CD4-positive, alpha-beta T cell treated with Interferon gamma for 1 hour (primary cell): ENCODE measurements at regions not wholly inside any gene's neighbourhood (a gene's known extent, or its start where the extent isn't known, plus 50 kb on each side); places are given as distances from the start of the nearest gene placed in this dataset.
"Not testable (repeated sequence)": the region's sequence is repeated elsewhere in the genome, so short reads cannot be mapped to it uniquely, and the experiment has no call there.

ENCODE experiments used
- DNase-seq: peaks from one replicate; pipeline ENCODE4 v3.0.0-alpha.2; 2020

DNA sequence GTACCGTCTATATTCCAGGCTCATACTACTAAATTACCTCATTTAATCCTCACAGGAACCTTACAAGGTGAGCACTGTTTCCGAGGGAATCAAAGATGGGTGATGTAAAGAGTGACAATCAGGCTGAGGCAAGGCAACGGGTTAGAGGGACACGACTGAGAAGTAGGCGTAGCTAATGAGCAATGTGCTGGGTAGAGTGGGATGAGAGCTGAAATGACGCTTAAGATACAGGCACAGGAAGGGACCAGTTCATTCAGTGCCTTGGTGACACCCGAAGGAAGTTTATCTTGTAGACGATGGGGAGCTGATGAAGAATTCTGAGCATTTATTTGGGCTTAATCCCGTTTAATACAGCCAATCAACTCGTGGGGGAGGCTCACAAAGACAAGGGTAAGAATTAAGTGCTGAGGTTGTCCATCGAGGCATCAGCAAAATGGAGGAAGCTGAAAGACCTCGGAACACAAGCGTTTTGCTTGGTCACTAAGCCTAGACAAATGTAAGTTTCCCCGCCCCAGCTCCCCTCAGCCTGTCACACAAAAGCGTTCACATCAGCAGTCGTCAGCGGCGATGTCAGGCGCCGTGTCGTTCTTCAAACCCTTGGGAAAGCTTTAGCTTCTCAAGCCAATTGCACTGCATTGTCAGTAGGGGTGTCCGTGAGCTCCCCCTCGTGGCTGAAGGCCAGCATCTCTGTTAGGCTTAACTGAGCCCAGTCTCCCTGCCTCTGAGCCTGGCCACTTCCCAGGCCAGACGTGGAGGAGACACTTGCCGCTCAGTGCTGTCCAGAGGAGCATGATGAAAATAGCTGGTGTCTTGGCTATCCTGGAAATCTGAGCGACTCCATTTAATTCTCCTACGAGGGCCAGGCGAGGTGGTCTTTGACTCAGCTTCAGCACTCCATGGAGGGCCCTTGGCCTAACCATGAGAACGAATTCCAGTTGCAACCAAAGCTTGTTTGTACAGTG lies 288.5 kb upstream of the G2E3 start:
- DNase-seq, result peak; percentile 6

DNA sequence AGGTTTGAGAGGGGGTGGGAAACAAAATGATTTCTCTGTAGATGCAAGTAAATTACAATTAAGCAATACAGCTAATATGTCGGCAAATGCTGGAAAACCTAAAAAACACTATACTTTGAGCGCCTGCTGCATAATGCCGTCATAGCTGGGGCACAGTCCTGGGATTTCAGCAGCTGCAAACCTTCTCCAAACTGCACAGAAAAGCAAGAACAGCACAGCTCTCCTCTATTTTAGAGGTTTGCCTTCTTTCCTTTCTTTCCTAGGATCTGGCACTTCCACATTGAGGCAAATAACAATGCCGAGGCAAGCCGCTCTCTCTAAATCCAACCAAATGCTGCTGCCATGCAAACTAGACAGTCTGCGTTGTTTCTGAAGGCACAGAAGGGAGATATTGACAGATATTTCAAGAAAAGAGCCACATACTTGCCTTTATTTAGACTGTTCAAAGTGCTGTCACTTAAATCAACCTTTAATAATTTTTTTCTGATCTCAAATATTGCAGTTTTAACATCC lies 287.1 kb upstream of the G2E3 start:
- no peak for DNase-seq

DNA sequence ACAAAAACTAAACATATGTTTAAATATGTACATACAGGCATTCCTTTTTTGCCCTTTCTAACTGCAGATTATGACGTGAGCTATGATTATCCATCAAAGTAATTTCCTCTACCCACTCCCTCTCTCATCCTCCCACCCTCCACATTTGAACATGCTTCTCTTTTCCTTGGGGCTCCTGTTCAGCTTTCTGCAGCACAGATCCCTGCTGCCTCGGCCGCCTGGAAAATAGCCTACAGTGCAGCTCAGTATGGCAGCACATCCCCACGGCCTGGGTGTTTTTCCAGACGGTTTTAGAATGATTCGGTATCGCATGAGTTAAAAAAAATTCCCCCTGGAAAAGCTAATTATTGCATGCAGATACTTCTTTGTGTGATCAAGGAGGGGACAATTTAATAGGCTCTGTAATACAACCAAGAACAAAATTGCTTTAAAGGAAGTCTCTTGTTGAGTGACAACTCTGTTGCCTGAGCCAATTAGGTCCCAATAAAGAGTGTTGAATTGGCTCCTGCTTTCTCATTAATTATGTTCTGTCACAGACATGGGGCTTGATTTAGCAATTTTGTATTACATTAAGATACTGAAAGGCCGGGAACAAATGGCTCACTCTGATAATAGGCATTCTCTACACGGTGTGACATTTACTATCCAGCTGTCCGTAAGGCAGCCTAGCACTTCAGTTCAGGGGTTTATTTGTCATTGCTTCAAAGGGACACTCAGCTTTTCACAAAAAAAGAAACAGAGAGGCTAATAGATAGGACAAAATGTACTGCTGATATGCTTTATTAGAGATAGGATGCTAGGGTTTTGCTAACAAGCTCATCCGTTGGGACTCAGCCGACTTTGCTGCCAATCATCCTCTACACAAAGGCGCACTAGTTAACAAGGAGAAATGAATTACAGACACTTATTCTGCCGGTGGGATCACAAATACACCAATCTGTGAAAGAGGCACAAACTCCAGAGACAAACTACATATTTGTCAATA lies 285.8 kb upstream of the G2E3 start:
- DNase-seq, result no peak

DNA sequence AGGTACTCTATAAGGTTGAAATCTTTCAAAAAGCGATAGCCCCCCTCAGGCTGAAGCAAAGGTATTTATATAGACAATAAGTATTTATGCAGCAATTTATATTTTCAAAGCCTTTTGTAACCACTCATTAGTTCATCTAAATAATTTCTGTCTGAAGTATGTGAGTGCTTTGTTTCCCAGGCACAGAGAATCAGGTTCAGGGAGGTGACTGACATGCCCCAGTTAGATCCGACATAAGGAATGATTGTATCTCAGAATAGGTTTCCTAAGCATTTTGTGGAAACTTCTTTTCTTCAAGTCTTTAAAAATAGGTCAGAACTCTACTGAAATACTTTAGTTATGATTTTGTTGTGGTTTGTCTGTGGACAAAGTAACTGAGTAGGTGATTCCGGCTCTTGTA lies 283.4 kb upstream of the G2E3 start:
- DNase-seq, result no peak

DNA sequence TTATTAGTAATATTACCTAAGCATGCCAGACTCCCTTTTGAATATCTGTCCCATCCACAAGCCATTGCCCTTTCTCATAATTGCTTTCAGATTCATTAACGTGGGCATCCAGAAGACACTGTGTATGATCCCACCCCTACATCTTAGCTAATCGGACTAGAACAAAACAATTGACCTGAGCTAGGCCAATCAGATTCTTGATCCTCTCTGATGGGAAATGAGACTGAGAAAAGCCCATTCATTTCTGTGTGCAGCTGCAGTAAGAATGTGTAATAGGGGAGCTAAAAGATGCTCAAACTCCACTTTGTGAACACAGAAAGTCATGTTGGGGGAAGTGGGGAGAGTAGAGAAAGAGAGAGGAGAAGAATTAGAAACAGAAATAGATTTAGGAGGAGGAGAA lies 281.7 kb upstream of the G2E3 start:
- DNase-seq, result no peak

DNA sequence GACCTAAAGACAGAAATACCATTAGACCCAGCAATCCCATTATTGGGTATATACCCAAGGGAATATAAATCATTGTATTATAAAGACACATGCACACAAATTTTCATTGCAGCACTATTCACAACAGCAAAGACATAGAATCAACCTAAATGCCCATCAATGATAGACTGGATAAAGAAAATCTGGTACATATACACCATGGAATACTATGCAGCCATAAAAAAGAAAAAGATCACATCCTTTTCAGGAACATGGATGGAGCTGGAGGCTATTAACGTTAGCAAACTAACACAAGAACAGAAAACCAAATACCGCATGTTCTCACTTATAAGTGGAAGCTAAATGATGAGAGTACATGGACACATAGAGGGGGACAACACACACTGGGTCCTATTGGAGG lies 280.1 kb upstream of the G2E3 start:
- not testable (repeated sequence) for DNase-seq

DNA sequence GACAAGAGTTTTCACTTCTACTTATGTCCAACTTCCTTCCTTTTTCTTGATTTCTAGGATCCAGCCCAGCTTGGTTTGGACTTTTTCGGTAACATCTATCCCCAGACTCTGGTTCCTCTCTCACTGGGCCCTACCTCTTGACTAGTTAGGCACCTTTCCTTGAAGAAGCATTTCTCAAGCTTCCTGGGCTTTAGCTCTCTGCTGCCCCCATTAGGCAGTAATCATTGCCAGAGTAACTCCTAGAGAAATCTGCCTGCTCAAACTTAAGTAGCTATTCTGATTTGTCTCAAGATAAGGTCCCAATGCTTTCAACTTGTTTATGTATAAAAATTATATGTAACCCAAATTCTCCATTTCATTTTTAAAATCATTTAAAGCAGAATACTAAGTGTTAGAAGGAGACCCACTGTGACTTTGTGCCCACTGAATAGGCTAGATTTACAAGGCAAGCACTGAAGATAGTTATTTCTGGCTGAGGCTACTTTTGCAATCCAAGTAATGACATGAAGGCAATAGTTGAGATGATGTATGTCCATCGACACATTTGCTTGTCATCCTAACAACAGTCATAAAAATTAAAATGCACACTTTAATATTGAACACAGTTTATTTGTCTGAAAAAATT lies 275.0 kb upstream of the G2E3 start:
- DNase-seq, result no peak

DNA sequence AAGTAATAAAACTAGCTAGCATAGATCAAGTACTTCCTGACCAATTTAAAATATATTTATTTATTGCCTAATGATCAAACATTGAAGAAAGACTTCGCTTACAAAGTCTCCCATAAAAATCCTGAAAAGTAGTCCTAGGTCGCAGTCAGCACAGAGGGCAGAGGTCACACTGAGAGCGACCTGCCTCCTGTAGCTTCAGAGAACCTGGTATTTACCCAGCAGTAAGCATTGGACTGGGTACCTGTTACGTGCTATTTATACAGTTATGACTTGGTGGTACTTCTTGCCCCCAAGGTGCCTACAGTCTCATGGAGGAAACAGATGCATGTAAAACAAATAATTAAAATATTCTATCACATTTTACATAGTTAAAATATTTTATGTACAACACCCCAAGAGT lies 274.1 kb upstream of the G2E3 start:
- no peak for DNase-seq

DNA sequence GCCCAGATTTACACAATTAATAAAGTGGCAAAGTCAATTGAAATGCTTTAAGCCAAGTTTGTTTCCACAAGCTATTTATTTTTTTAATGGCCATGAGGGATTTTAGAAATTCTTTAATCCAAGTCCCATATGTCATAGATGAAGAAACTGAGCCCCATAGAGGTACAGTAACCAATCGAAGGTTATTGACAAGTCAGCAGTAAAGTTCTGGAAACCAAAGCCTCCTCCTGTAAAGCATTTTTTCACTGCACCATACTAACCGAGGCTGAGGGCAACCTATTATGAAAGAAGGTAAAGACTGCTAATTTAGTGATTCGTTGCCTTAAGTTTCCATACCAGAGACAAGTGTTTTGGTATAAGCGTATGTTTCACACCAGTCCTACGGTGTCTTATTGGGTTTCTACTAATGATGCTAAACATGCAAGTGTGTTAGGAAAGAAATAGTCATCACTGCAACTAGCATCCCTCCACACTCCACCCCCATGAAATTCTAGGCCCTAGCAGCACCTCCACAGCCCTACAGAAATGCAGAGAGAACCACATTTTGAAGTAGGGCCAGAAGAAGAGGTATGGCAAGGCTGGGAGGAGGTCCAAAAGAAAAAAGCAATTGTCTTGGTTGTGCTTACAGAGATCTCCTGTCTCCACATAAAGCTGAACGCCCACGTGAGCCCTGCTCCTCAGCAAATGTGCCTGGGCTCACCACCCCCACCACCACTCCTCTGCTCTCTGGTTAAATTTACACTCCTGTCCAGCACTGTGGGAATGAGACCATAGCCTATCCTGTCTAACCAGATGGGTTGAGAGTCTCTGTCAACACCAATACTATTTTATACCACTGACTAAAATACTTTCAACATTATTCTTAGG lies 271.1 kb upstream of the G2E3 start:
- DNase-seq, result no peak

DNA sequence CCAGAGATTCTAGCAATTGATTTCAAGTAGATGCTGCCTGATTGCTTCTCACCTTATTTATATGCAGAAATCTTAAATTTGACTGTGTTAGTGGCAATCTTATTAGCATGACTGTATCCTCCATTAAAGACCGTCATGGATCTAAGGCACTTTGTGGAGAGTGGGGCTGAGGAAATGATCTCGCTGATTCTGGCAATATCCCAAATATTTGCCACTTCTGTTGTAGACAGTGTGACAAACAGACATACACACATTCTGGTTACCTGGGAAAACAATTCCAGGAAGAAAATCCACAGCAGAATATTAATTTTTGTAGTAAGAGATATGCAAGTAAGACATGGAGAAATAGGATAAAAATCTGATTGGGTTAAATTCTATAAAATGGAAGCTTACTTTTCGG lies 269.0 kb upstream of the G2E3 start:
- DNase-seq, result no peak

DNA sequence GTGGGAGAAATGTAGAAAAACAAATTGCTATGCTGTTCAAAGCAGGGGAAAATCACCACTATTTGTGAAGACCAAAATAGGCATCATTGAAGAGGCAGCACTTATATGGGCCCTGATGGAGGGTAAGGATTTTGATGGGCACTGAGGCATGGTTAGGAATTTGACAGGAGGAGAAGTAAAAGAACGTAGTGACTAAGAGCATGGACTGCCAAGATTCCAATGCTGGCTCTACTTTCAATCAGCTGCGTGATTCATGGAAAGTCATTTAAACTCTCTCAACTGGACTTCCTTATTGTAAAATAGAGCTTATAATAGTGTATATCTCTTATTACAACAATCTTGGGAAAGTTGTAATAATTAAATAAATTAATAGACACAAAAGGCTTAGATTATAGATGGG lies 267.7 kb upstream of the G2E3 start:
- DNase-seq, result no peak

DNA sequence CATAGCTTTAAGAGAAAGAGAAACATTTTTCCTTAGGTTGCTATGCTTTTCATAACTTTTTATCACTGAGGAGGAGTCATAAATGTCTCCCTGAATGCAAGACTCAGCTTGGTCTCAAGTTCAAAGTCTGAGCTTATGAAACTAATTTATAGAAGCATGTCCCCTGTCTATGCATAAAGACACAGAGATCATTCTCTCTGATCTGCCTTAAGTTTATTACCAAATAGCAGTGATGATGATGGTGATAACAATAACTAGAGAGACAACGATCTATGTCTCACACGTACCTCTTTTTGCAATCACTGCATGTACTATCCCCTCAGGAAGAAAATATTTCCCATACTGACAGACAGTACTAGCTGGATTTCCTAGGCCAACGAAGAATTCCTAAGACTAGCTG lies 266.4 kb upstream of the G2E3 start:
- DNase-seq, result no peak

DNA sequence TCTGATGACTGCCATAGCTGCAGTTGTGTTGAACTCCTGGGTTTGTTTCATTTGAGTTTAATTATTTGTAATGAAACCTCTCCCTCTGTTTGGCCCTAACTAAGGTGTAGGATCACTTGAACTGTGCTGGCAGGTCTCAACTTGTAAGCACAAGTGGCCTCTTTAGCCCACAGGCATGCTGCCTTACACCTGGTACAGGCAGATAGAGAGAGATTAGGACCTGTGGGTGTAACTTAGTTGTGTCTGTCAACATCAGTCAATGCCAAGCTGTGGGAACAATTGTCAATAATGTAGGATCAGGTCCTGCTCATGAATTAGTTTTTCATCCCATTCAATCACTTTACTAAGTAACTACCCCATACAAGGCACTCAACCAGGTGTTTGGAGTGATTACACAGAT lies 263.0 kb upstream of the G2E3 start:
- DNase-seq, result no peak

DNA sequence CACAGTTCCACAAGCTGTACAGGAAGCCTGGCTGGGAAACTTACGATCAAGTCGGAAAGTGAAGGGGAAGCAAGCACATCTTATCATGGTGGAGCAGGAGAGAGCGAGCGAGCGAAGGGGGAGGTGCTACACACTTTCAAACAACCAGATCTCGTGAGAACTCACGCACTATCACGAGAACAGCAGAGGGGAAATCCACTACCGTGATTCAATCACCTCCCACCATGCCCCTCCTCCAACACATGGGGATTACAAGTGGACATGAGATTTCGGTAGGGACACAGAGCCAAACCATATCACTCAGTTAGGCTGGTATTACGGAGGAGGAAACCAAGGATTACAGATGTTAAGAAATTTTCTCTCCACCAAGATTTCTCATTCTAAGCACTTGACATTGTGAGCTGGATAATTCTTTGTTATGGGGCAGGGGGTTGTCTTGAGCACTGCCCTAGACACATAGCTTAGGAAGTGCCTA lies 262.0 kb upstream of the G2E3 start:
- no peak for DNase-seq

DNA sequence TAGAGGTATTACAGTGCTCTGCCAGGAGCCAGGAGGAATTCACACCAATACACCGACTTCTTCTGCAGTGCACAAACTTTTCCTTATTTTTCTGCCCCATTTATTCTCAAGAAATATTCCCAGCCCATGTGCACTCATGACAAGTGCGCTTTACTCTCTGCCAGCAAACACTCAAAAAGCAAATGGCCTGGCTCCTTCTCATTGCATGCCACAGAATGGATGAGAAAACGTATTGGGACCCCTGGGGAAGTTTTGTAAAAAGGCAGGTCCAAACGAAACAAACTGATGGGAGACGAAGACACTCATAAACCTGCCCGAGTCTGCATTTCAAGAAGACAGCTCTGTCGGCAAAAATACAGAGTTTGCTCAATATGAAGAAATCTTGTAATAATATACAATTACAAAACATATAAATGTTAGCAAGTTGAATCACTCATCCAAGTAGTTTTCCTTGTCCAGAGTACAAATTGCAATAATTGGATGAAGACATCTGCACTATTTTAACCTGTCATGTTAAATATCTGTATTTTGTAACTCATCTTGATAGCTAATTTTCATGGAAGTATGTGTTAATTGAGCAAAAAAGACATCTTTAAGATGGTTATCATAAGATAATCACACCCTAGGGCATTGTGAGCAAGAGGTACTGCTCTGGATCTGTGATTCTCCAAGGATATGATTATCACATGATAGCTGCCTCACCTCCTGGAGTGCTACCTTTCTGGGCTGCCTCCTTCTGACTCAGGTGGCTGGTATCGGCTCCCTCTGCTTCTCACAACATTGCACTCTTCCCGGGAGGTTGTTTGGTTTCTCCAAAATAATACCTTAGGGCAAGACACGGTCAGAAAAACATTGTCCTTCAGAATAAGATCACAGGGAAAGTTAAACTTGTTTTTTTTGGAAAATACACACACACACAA lies 260.8 kb upstream of the G2E3 start:
- no peak for DNase-seq

DNA sequence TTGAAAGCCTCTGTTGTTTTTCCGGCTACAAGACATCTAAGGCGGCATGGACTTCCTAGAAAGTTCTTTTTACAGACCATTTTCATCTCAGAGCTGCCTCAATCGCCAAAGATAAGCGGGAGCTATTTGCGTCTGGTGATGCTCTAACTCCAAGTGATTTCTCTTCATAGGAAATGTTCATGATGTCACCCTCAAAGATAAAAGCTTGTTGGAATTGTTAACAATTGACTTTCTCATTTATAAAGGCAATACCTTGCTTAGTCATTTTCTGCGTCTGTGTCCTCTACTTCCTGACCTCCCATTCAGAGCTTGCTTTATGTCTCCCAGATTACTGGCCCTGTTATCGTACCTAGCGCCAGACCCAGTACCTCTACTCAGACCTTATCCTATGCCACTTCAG lies 259.0 kb upstream of the G2E3 start:
- no peak for DNase-seq

DNA sequence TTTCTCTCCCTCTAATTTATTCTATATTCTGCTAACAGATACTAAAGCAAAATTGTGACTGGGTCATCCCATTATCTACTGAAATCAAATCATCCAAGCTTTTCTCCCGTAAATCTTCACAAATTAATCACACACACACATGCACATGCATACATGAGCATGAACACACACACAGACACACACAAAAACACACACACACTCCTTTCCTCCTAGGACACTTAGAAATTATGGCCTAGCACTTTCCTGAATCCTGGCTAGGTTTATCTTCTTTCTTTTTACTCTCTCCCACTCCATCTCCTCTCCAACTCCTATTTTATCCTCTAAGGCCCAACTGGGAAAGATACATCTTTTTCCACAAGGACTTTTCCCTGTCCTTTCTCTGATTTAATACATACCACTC lies 255.6 kb upstream of the G2E3 start:
- DNase-seq, result no peak

DNA sequence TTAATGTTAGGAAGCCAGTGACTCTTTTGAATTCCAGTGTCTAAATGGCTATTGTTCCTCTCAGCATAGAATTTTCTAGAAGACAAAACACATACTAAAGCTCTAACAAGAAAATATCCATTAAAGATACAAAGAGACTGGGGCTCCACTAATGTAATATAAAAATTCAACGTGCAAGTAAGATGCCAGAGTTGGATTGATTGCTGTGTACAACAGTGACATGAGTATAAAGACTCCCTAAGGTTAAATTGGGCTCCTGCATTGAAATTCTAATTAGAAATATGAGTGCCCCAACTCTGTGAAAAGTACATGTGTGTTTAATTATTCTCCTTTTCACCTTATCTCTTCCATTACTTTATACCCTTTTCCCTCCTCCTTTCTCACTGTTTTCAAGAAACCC lies 253.6 kb upstream of the G2E3 start:
- no peak for DNase-seq

DNA sequence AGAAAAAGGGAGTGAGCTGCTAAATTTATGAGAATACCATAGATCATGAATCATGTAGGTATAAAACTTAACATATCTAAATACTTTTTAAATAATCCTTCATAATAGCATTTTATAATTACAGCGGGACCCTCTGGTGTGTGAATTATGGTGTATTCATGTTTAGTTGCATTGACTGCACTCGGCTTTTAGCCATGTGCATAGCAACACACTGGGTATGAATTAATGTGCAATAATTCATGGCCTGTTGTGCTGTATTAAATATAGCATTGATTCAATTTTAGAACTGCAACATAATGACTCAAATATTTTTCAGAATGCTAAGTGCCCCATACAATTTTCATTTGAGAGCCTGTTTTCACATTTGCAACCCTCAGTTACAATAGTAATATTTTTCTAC lies 249.6 kb upstream of the G2E3 start:
- DNase-seq, result no peak

DNA sequence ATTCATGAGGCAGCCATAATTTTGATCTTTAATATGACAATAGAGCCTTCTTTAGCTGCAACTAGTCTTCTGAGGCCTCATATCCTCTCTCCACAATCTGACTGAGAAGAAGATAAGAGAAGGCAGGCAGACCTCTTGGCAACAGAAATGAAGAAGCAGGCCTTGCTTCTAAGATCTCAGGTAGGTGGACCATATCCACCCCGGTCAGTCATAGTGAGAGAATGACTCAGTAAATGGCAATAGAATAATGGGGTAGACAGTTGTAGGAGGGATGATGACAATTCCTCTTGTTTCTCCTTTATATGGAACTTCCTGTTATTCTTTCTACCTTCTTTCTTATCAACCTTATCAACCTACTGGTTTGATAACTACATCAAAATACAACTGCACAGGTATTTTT lies 246.7 kb upstream of the G2E3 start:
- no peak for DNase-seq

DNA sequence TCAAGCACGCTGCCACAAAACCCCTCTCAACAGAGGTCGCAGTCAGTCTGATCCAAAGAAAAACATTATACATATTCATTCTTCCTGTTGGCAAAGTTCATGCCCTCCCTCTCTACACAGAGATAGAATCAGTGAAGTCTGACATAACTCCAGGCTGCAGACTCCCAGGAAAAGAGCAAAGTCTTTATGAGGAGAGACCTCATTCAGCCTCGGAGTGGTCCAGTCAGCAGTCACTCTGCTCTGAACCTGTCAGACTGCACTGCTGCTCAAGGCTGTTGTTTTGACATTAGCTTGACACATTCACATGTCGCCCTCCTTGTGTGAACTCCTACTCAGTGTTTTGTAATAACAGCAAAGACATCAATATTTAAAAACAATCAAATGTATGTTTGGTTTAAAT lies 241.2 kb upstream of the G2E3 start:
- DNase-seq, result no peak
